ENCODE measurements at regions not wholly inside any gene's neighbourhood (a gene's known extent, or its start where the extent isn't known, plus 50 kb on each side); places are given as distances from the start of the nearest gene placed in this dataset.

- no peak overlapping the region for H3K4me3 Mint-ChIP-seq (ENCODE audit: unreplicated experiment)
- H3K36me3 Mint-ChIP-seq (ENCODE audit: unreplicated experiment) = peaks cover 5% of the 10 kb centered on the region
- no peaks in the 10 kb centered on the region for H3K27me3 Mint-ChIP-seq (ENCODE audit: unreplicated experiment)
- H3K27ac Mint-ChIP-seq (ENCODE audit: unreplicated experiment) = no peak overlapping the region
- peaks cover 2% of the 10 kb centered on the region for H3K9me3 Mint-ChIP-seq (ENCODE audit: unreplicated experiment)
- no peak for TF ChIP-seq CTCF (IDR thresholded peaks at IDR 0.05; ENCODE audit: partially characterized antibody, unreplicated experiment)
- no peak for DNase-seq
- H3K4me1 Mint-ChIP-seq (ENCODE audit: low read depth, unreplicated experiment) = no peaks in the 10 kb centered on the region
Observed at GRCh38 chr5:38783011-38783561, 62.7 kb upstream of the OSMR start.

GRCh38 chr5:38789134-38789533, 56.7 kb upstream of the OSMR start:
- no peak for TF ChIP-seq CTCF (IDR thresholded peaks at IDR 0.05; ENCODE audit: partially characterized antibody, unreplicated experiment)
- H3K4me1 Mint-ChIP-seq (ENCODE audit: low read depth, unreplicated experiment) = no peaks in the 10 kb centered on the region
- peaks cover 5% of the 10 kb centered on the region for H3K36me3 Mint-ChIP-seq (ENCODE audit: unreplicated experiment)
- no peak overlapping the region for H3K4me3 Mint-ChIP-seq (ENCODE audit: unreplicated experiment)
- no peak overlapping the region for H3K27ac Mint-ChIP-seq (ENCODE audit: unreplicated experiment)
- peaks cover 2% of the 10 kb centered on the region for H3K9me3 Mint-ChIP-seq (ENCODE audit: unreplicated experiment)
- no peaks in the 10 kb centered on the region for H3K27me3 Mint-ChIP-seq (ENCODE audit: unreplicated experiment)
- DNase-seq = no peak

GRCh38 chr5:38789777-38790176, 56.0 kb upstream of the OSMR start:
- H3K27ac Mint-ChIP-seq (ENCODE audit: unreplicated experiment) = no peak overlapping the region
- DNase-seq = no peak
- TF ChIP-seq CTCF (IDR thresholded peaks at IDR 0.05; ENCODE audit: partially characterized antibody, unreplicated experiment) = no peak
- H3K4me1 Mint-ChIP-seq (ENCODE audit: low read depth, unreplicated experiment) = no peaks in the 10 kb centered on the region
- no peaks in the 10 kb centered on the region for H3K27me3 Mint-ChIP-seq (ENCODE audit: unreplicated experiment)
- no peak overlapping the region for H3K4me3 Mint-ChIP-seq (ENCODE audit: unreplicated experiment)
- H3K36me3 Mint-ChIP-seq (ENCODE audit: unreplicated experiment) = peaks cover 5% of the 10 kb centered on the region
- peaks cover 2% of the 10 kb centered on the region for H3K9me3 Mint-ChIP-seq (ENCODE audit: unreplicated experiment)

GRCh38 chr5:38790268-38790667, 55.5 kb upstream of the OSMR start:
- H3K27ac Mint-ChIP-seq (ENCODE audit: unreplicated experiment) = no peak overlapping the region
- H3K36me3 Mint-ChIP-seq (ENCODE audit: unreplicated experiment) = peaks cover 5% of the 10 kb centered on the region
- no peaks in the 10 kb centered on the region for H3K27me3 Mint-ChIP-seq (ENCODE audit: unreplicated experiment)
- no peak for DNase-seq
- peaks cover 2% of the 10 kb centered on the region for H3K9me3 Mint-ChIP-seq (ENCODE audit: unreplicated experiment)
- H3K4me1 Mint-ChIP-seq (ENCODE audit: low read depth, unreplicated experiment) = no peaks in the 10 kb centered on the region
- H3K4me3 Mint-ChIP-seq (ENCODE audit: unreplicated experiment) = no peak overlapping the region
- no peak for TF ChIP-seq CTCF (IDR thresholded peaks at IDR 0.05; ENCODE audit: partially characterized antibody, unreplicated experiment)

- DNase-seq = no peak
- Mint-ChIP-seq H3K36me3 (ENCODE audit: unreplicated experiment) (peaks cover 5% of the 10 kb centered on the region), H3K9me3 (ENCODE audit: unreplicated experiment) (peaks cover 2% of the 10 kb centered on the region), H3K27ac (ENCODE audit: unreplicated experiment) (no peak overlapping the region), H3K4me3 (ENCODE audit: unreplicated experiment) (no peak overlapping the region), H3K4me1 (ENCODE audit: low read depth, unreplicated experiment) (no peaks in the 10 kb centered on the region), H3K27me3 (ENCODE audit: unreplicated experiment) (no peaks in the 10 kb centered on the region)
- no peak for TF ChIP-seq CTCF (IDR thresholded peaks at IDR 0.05; ENCODE audit: partially characterized antibody, unreplicated experiment)
Observed at GRCh38 chr5:38790891-38791290, 54.9 kb upstream of the OSMR start.

Measured in glutamatergic neuron (in vitro differentiated cells).